ENCODE measurements at regions not wholly inside any gene's neighbourhood (a gene's known extent, or its start where the extent isn't known, plus 50 kb on each side); places are given as distances from the start of the nearest gene placed in this dataset.
A peak's percentile ranks its signal among the peaks of the same experiment; 100 is the strongest.

GRCh38 chr3:182728238-182728637 lies 65.1 kb upstream of the ATP11B start:
- Histone ChIP-seq H3K36me3 (ENCODE audit: insufficient read depth, low read length) (no peaks in the 10 kb centered on the region), H3K4me2 (ENCODE audit: low read length) (no peak overlapping the region), H3K4me1 (ENCODE audit: control insufficient read depth, insufficient read depth, low read length) (peaks cover 7% of the 10 kb centered on the region), H3K27me3 (ENCODE audit: control insufficient read depth, insufficient read depth, low read length) (no peaks in the 10 kb centered on the region), H3K9ac (ENCODE audit: low read depth, low read length) (no peak overlapping the region), H3K4me3 (ENCODE audit: low read length) (no peak overlapping the region), H3K9me3 (replicated peaks; ENCODE audit: low read length) (no peaks in the 10 kb centered on the region)

GRCh38 chr3:182729903-182730674 lies 63.2 kb upstream of the ATP11B start:
- Histone ChIP-seq H3K4me2 (ENCODE audit: low read length) (no peak overlapping the region), H3K4me3 (ENCODE audit: low read length) (no peak overlapping the region), H3K27me3 (ENCODE audit: control insufficient read depth, insufficient read depth, low read length) (no peaks in the 10 kb centered on the region), H3K4me1 (ENCODE audit: control insufficient read depth, insufficient read depth, low read length) (peaks cover 7% of the 10 kb centered on the region), H3K36me3 (ENCODE audit: insufficient read depth, low read length) (no peaks in the 10 kb centered on the region), H3K9ac (ENCODE audit: low read depth, low read length) (no peak overlapping the region), H3K9me3 (replicated peaks; ENCODE audit: low read length) (no peaks in the 10 kb centered on the region)

GRCh38 chr3:182730675-182731042 lies 62.6 kb upstream of the ATP11B start:
- Histone ChIP-seq H3K27me3 (ENCODE audit: control insufficient read depth, insufficient read depth, low read length) (no peaks in the 10 kb centered on the region), H3K4me1 (ENCODE audit: control insufficient read depth, insufficient read depth, low read length) (peaks cover 11% of the 10 kb centered on the region), H3K36me3 (ENCODE audit: insufficient read depth, low read length) (no peaks in the 10 kb centered on the region), H3K4me2 (ENCODE audit: low read length) (no peak overlapping the region), H3K4me3 (ENCODE audit: low read length) (no peak overlapping the region), H3K9me3 (replicated peaks; ENCODE audit: low read length) (no peaks in the 10 kb centered on the region), H3K9ac (ENCODE audit: low read depth, low read length) (no peak overlapping the region)

GRCh38 chr3:182731764-182732163 lies 61.5 kb upstream of the ATP11B start:
- Histone ChIP-seq H3K4me1 (ENCODE audit: control insufficient read depth, insufficient read depth, low read length) (peaks cover 8% of the 10 kb centered on the region), H3K4me3 (ENCODE audit: low read length) (no peak overlapping the region), H3K9me3 (replicated peaks; ENCODE audit: low read length) (no peaks in the 10 kb centered on the region), H3K9ac (ENCODE audit: low read depth, low read length) (no peak overlapping the region), H3K27me3 (ENCODE audit: control insufficient read depth, insufficient read depth, low read length) (no peaks in the 10 kb centered on the region), H3K4me2 (ENCODE audit: low read length) (no peak overlapping the region), H3K36me3 (ENCODE audit: insufficient read depth, low read length) (no peaks in the 10 kb centered on the region)

GRCh38 chr3:182732232-182733015 lies 60.9 kb upstream of the ATP11B start:
- Histone ChIP-seq H3K27me3 (ENCODE audit: control insufficient read depth, insufficient read depth, low read length) (no peaks in the 10 kb centered on the region), H3K36me3 (ENCODE audit: insufficient read depth, low read length) (no peaks in the 10 kb centered on the region), H3K9ac (ENCODE audit: low read depth, low read length) (no peak overlapping the region), H3K4me1 (ENCODE audit: control insufficient read depth, insufficient read depth, low read length) (peaks cover 8% of the 10 kb centered on the region), H3K4me3 (ENCODE audit: low read length) (no peak overlapping the region), H3K9me3 (replicated peaks; ENCODE audit: low read length) (no peaks in the 10 kb centered on the region), H3K4me2 (ENCODE audit: low read length) (no peak overlapping the region)

GRCh38 chr3:182735672-182736071 lies 57.6 kb upstream of the ATP11B start:
- Histone ChIP-seq H3K4me1 (ENCODE audit: control insufficient read depth, insufficient read depth, low read length) (peaks cover 29% of the 10 kb centered on the region), H3K9ac (ENCODE audit: low read depth, low read length) (no peak overlapping the region), H3K9me3 (replicated peaks; ENCODE audit: low read length) (no peaks in the 10 kb centered on the region), H3K4me2 (ENCODE audit: low read length) (no peak overlapping the region), H3K36me3 (ENCODE audit: insufficient read depth, low read length) (no peaks in the 10 kb centered on the region), H3K27me3 (ENCODE audit: control insufficient read depth, insufficient read depth, low read length) (no peaks in the 10 kb centered on the region), H3K4me3 (ENCODE audit: low read length) (no peak overlapping the region)

- no peaks in the 10 kb centered on the region for H3K27me3 ChIP-seq (ENCODE audit: control insufficient read depth, insufficient read depth, low read length)
- no peaks in the 10 kb centered on the region for H3K9me3 ChIP-seq (replicated peaks; ENCODE audit: low read length)
- no peak overlapping the region for H3K4me3 ChIP-seq (ENCODE audit: low read length)
- no peaks in the 10 kb centered on the region for H3K36me3 ChIP-seq (ENCODE audit: insufficient read depth, low read length)
- no peak overlapping the region for H3K9ac ChIP-seq (ENCODE audit: low read depth, low read length)
- H3K4me2 ChIP-seq (ENCODE audit: low read length) = no peak overlapping the region
- H3K4me1 ChIP-seq (ENCODE audit: control insufficient read depth, insufficient read depth, low read length) = peaks cover 33% of the 10 kb centered on the region
Observed at GRCh38 chr3:182737825-182738224, 55.5 kb upstream of the ATP11B start.

GRCh38 chr3:182738583-182739411 lies 54.5 kb upstream of the ATP11B start:
- no peaks in the 10 kb centered on the region for H3K36me3 ChIP-seq (ENCODE audit: insufficient read depth, low read length)
- H3K4me2 ChIP-seq (ENCODE audit: low read length) = no peak overlapping the region
- H3K9me3 ChIP-seq (replicated peaks; ENCODE audit: low read length) = no peaks in the 10 kb centered on the region
- H3K4me3 ChIP-seq (ENCODE audit: low read length) = no peak overlapping the region
- no peak overlapping the region for H3K9ac ChIP-seq (ENCODE audit: low read depth, low read length)
- peaks cover 33% of the 10 kb centered on the region for H3K4me1 ChIP-seq (ENCODE audit: control insufficient read depth, insufficient read depth, low read length)
- no peaks in the 10 kb centered on the region for H3K27me3 ChIP-seq (ENCODE audit: control insufficient read depth, insufficient read depth, low read length)

- Histone ChIP-seq H3K9me3 (replicated peaks; ENCODE audit: low read length) (no peaks in the 10 kb centered on the region), H3K4me2 (ENCODE audit: low read length) (peak overlapping the region; percentile 57), H3K9ac (ENCODE audit: low read depth, low read length) (no peak overlapping the region), H3K4me3 (ENCODE audit: low read length) (no peak overlapping the region), H3K4me1 (ENCODE audit: control insufficient read depth, insufficient read depth, low read length) (peaks cover 33% of the 10 kb centered on the region), H3K27me3 (ENCODE audit: control insufficient read depth, insufficient read depth, low read length) (no peaks in the 10 kb centered on the region), H3K36me3 (ENCODE audit: insufficient read depth, low read length) (no peaks in the 10 kb centered on the region)
Observed at GRCh38 chr3:182739619-182740018, 53.7 kb upstream of the ATP11B start.

- H3K9me3 ChIP-seq (replicated peaks; ENCODE audit: low read length) = no peaks in the 10 kb centered on the region
- H3K27me3 ChIP-seq (ENCODE audit: control insufficient read depth, insufficient read depth, low read length) = no peaks in the 10 kb centered on the region
- peak overlapping the region; percentile 17 for H3K9ac ChIP-seq (ENCODE audit: low read depth, low read length)
- H3K4me2 ChIP-seq (ENCODE audit: low read length) = peak overlapping the region; percentile 50
- no peaks in the 10 kb centered on the region for H3K36me3 ChIP-seq (ENCODE audit: insufficient read depth, low read length)
- H3K4me3 ChIP-seq (ENCODE audit: low read length) = no peak overlapping the region
- peaks cover 29% of the 10 kb centered on the region for H3K4me1 ChIP-seq (ENCODE audit: control insufficient read depth, insufficient read depth, low read length)
Observed at GRCh38 chr3:182740710-182741109, 52.6 kb upstream of the ATP11B start.

GRCh38 chr3:182741214-182741613 lies 52.1 kb upstream of the ATP11B start:
- Histone ChIP-seq H3K36me3 (ENCODE audit: insufficient read depth, low read length) (no peaks in the 10 kb centered on the region), H3K4me1 (ENCODE audit: control insufficient read depth, insufficient read depth, low read length) (peaks cover 25% of the 10 kb centered on the region), H3K4me3 (ENCODE audit: low read length) (no peak overlapping the region), H3K9ac (ENCODE audit: low read depth, low read length) (peak overlapping the region; percentile 17), H3K4me2 (ENCODE audit: low read length) (peak overlapping the region; percentile 50), H3K9me3 (replicated peaks; ENCODE audit: low read length) (no peaks in the 10 kb centered on the region), H3K27me3 (ENCODE audit: control insufficient read depth, insufficient read depth, low read length) (no peaks in the 10 kb centered on the region)
